ENCODE measurements at regions not wholly inside any gene's neighbourhood (a gene's known extent, or its start where the extent isn't known, plus 50 kb on each side); places are given as distances from the start of the nearest gene placed in this dataset.

DNA sequence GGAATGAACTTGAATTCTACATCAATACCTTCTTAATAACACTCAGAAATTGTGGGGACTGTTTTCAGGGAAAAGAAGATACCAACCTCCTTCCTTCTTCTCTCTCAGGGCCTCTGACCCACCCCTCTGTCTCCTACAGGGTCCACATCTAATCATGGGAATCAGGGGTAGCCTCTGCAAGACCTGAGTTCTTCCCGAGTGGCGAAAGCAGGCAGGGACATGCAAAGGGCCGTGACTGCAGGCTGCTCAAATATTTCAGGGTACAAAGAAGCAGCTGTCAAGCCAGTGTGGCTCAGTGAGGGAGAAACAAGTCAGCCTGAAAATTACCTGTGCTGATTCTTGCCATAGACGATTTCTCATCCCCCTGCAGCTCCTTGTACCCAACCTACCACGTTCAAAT, 123.1 kb upstream of the PARP11 start:
- TF ChIP-seq, protein P1, sequence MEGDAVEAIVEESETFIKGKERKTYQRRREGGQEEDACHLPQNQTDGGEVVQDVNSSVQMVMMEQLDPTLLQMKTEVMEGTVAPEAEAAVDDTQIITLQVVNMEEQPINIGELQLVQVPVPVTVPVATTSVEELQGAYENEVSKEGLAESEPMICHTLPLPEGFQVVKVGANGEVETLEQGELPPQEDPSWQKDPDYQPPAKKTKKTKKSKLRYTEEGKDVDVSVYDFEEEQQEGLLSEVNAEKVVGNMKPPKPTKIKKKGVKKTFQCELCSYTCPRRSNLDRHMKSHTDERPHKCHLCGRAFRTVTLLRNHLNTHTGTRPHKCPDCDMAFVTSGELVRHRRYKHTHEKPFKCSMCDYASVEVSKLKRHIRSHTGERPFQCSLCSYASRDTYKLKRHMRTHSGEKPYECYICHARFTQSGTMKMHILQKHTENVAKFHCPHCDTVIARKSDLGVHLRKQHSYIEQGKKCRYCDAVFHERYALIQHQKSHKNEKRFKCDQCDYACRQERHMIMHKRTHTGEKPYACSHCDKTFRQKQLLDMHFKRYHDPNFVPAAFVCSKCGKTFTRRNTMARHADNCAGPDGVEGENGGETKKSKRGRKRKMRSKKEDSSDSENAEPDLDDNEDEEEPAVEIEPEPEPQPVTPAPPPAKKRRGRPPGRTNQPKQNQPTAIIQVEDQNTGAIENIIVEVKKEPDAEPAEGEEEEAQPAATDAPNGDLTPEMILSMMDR (conservative IDR thresholded peaks at IDR 0.05 in 1 of 2, IDR thresholded peaks at IDR 0.05 in 1 of 2; ENCODE audit: extremely low read depth in 1 of 2, insufficient read depth in 1 of 2, low read depth in 1 of 2, low read length in 2 of 2): no peak
- TF ChIP-seq EZH2 (IDR thresholded peaks at IDR 0.05; ENCODE audit: borderline replicate concordance, low read length): no peak
